ENCODE measurements at regions not wholly inside any gene's neighbourhood (a gene's known extent, or its start where the extent isn't known, plus 50 kb on each side); places are given as distances from the start of the nearest gene placed in this dataset.

DNA sequence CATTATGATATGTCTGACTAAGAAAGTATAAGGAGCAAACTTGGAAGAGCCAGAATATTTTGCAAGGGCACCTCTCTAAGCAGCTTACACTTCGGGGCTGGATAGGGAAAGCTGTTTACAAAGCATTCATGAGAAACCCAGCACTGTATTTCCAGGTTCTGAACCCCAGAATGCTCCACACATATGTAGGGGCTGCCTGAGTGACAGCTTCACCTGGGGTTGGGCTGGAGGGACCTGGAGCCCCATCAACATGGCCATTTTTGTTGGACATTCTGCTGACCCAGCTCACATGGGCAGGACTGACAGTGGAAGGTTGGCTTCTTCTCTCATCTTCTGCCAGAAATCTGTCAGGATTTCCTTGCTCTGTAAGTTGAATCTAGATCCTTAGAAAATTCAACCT lies 197.1 kb upstream of the SSTR4 start:
- no peak overlapping the region for H3K14ac ChIP-seq (ENCODE audit: low read length in 2 of 2)
- H3K18ac ChIP-seq (ENCODE audit: low read depth in 1 of 2, low read length in 2 of 2) = peak overlapping the region in 1 of 2 experiments; percentile 55
- no peak overlapping the region for H2BK120ac ChIP-seq (ENCODE audit: low read depth, low read length)
- no peaks in the 10 kb centered on the region for H3K4me1 ChIP-seq (ENCODE audit: control insufficient read depth, insufficient read depth, low read depth, low read length)
- no peak overlapping the region for H3K4me2 ChIP-seq (ENCODE audit: low read length, poor library complexity, severe bottlenecking)
- H3K27me3 ChIP-seq (ENCODE audit: control insufficient read depth in 1 of 2, insufficient read depth in 1 of 2, low read length in 2 of 2) = peaks cover 15 to 29% of the 10 kb centered on the region in 2 experiments
- no peak overlapping the region for H4K8ac ChIP-seq (ENCODE audit: low read length)
- H3K27ac ChIP-seq (ENCODE audit: low read length, poor library complexity, severe bottlenecking) = no peak overlapping the region
- H3K9me3 ChIP-seq (ENCODE audit: control insufficient read depth, low read length) = no peaks in the 10 kb centered on the region
- H2BK5ac ChIP-seq (ENCODE audit: low read depth, low read length, poor library complexity, severe bottlenecking) = no peak overlapping the region
- H3K4me3 ChIP-seq (ENCODE audit: insufficient read depth in 1 of 2, low read depth in 1 of 2, low read length in 2 of 2) = no peak overlapping the region
- no peak overlapping the region for H2BK12ac ChIP-seq (ENCODE audit: low read length in 2 of 2)
- no peaks in the 10 kb centered on the region for H3K36me3 ChIP-seq (ENCODE audit: control insufficient read depth in 1 of 2, insufficient read depth in 2 of 2, low read depth in 1 of 2, low read length in 2 of 2)
- no peak overlapping the region for H2AFZ ChIP-seq (ENCODE audit: low read depth, low read length)
- H4K91ac ChIP-seq (ENCODE audit: low read length) = no peak overlapping the region
- no peak overlapping the region for H2BK15ac ChIP-seq (ENCODE audit: low read depth, poor library complexity, severe bottlenecking)
- H2AK5ac ChIP-seq (ENCODE audit: low read length, severe bottlenecking) = no peak overlapping the region
- no peak overlapping the region for H3K9ac ChIP-seq (ENCODE audit: low read length)
- WGBS = 100% methylated on average over 1 of the region's 1 CpG
- H3K79me1 ChIP-seq (replicated peaks; ENCODE audit: low read length, poor library complexity, severe bottlenecking) = no peaks in the 10 kb centered on the region
- no peak for DNase-seq
- no peak overlapping the region for H3K23ac ChIP-seq (ENCODE audit: low read length in 2 of 2)
- no peak overlapping the region for H3K4ac ChIP-seq (ENCODE audit: low read depth in 1 of 2, low read length in 2 of 2)

DNA sequence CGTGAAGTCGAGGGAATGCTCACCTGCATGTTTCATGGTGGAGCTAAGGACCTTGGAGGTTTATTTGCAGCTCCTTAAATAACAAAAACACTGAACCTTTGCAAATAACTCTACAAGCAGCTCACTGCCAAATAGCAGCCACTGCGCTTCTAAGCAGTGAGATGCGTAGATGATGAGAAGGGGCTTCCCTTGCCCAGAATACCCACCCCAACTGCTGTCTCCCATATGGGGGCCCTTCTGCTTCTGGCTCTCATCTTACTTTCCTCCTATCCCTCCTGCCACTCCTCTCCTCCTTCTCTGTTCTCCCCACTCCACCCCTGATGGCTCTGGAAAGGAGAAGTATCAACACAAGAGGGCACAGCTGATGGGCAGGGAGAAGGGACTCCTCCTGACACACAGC lies 193.3 kb upstream of the SSTR4 start:
- no peak overlapping the region for H2BK5ac ChIP-seq (ENCODE audit: low read depth, low read length, poor library complexity, severe bottlenecking)
- no peaks in the 10 kb centered on the region for H3K79me1 ChIP-seq (replicated peaks; ENCODE audit: low read length, poor library complexity, severe bottlenecking)
- no peak overlapping the region for H3K14ac ChIP-seq (ENCODE audit: low read length in 2 of 2)
- H2BK12ac ChIP-seq (ENCODE audit: low read length in 2 of 2) = no peak overlapping the region
- 84% methylated on average over 4 of the region's 4 CpGs for WGBS
- H3K4me3 ChIP-seq (ENCODE audit: insufficient read depth in 1 of 2, low read depth in 1 of 2, low read length in 2 of 2) = no peak overlapping the region
- H2AK5ac ChIP-seq (ENCODE audit: low read length, severe bottlenecking) = no peak overlapping the region
- no peak overlapping the region for H3K9ac ChIP-seq (ENCODE audit: low read length)
- H2BK120ac ChIP-seq (ENCODE audit: low read depth, low read length) = no peak overlapping the region
- no peaks in the 10 kb centered on the region for H3K36me3 ChIP-seq (ENCODE audit: control insufficient read depth in 1 of 2, insufficient read depth in 2 of 2, low read depth in 1 of 2, low read length in 2 of 2)
- DNase-seq = no peak
- H2AFZ ChIP-seq (ENCODE audit: low read depth, low read length) = no peak overlapping the region
- H3K4me2 ChIP-seq (ENCODE audit: low read length, poor library complexity, severe bottlenecking) = no peak overlapping the region
- H3K23ac ChIP-seq (ENCODE audit: low read length in 2 of 2) = no peak overlapping the region
- no peak overlapping the region for H3K27ac ChIP-seq (ENCODE audit: low read length, poor library complexity, severe bottlenecking)
- no peak overlapping the region for H4K91ac ChIP-seq (ENCODE audit: low read length)
- no peak overlapping the region for H4K8ac ChIP-seq (ENCODE audit: low read length)
- no peak overlapping the region for H2BK15ac ChIP-seq (ENCODE audit: low read depth, poor library complexity, severe bottlenecking)
- H3K9me3 ChIP-seq (ENCODE audit: control insufficient read depth, low read length) = peaks cover 4% of the 10 kb centered on the region
- H3K4ac ChIP-seq (ENCODE audit: low read depth in 1 of 2, low read length in 2 of 2) = no peak overlapping the region
- no peaks in the 10 kb centered on the region for H3K4me1 ChIP-seq (ENCODE audit: control insufficient read depth, insufficient read depth, low read depth, low read length)
- H3K18ac ChIP-seq (ENCODE audit: low read depth in 1 of 2, low read length in 2 of 2) = no peak overlapping the region
- H3K27me3 ChIP-seq (ENCODE audit: control insufficient read depth in 1 of 2, insufficient read depth in 1 of 2, low read length in 2 of 2) = peaks cover 7 to 31% of the 10 kb centered on the region in 2 experiments

DNA sequence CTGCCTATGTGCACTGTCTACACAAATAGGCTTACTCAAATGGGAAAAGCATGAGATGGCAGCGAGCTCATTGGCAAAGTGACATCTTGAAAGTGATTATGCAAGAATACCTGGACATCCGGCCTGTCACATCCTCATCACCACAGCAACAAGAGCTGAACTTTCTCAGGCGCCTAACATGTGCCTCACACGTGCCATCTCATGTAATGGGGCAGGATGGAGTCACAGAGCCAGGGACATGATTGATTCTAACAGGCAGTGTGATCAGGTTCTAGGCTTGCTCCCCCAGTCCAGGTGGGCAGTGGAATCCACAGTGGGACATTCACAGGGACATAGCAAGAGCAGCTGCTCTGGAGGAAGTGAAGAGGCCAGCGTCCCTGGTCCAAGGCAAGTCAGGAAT lies 192.3 kb upstream of the SSTR4 start:
- Histone ChIP-seq H3K4me3 (ENCODE audit: insufficient read depth in 1 of 2, low read depth in 1 of 2, low read length in 2 of 2) (no peak overlapping the region), H2BK12ac (ENCODE audit: low read length in 2 of 2) (no peak overlapping the region), H3K14ac (ENCODE audit: low read length in 2 of 2) (no peak overlapping the region), H3K27ac (ENCODE audit: low read length, poor library complexity, severe bottlenecking) (no peak overlapping the region), H3K36me3 (ENCODE audit: control insufficient read depth in 1 of 2, insufficient read depth in 2 of 2, low read depth in 1 of 2, low read length in 2 of 2) (no peaks in the 10 kb centered on the region), H3K23ac (ENCODE audit: low read length in 2 of 2) (no peak overlapping the region), H3K4me1 (ENCODE audit: control insufficient read depth, insufficient read depth, low read depth, low read length) (no peaks in the 10 kb centered on the region), H3K9me3 (ENCODE audit: control insufficient read depth, low read length) (peaks cover 11% of the 10 kb centered on the region), H2BK120ac (ENCODE audit: low read depth, low read length) (no peak overlapping the region), H3K27me3 (ENCODE audit: control insufficient read depth in 1 of 2, insufficient read depth in 1 of 2, low read length in 2 of 2) (peaks cover 7 to 31% of the 10 kb centered on the region in 2 experiments), H2BK5ac (ENCODE audit: low read depth, low read length, poor library complexity, severe bottlenecking) (no peak overlapping the region), H4K8ac (ENCODE audit: low read length) (no peak overlapping the region), H2BK15ac (ENCODE audit: low read depth, poor library complexity, severe bottlenecking) (no peak overlapping the region), H3K9ac (ENCODE audit: low read length) (no peak overlapping the region), H3K18ac (ENCODE audit: low read depth in 1 of 2, low read length in 2 of 2) (no peak overlapping the region), H3K4ac (ENCODE audit: low read depth in 1 of 2, low read length in 2 of 2) (no peak overlapping the region), H4K91ac (ENCODE audit: low read length) (no peak overlapping the region), H3K4me2 (ENCODE audit: low read length, poor library complexity, severe bottlenecking) (no peak overlapping the region), H3K79me1 (replicated peaks; ENCODE audit: low read length, poor library complexity, severe bottlenecking) (no peaks in the 10 kb centered on the region), H2AK5ac (ENCODE audit: low read length, severe bottlenecking) (no peak overlapping the region), H2AFZ (ENCODE audit: low read depth, low read length) (no peak overlapping the region)
- WGBS = 84% methylated on average over 5 of the region's 5 CpGs
- no peak for DNase-seq

DNA sequence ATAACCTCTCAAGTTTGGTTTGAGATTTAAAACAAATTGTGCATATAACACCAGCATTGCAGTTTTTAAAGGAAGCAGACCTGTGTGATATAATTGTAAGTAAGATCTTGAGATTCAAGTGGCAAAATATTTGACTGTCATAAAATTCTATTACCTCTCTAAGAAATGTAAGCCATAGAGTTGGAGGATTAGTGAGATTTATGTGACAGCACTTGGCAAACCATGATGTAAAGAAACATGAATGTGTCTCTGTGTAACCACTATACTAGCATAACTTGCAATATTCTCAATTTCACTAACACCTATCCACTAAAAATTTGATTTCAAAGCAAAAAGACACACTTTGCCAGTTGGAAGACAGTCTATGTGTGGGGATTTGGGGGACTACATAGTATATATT lies 190.2 kb upstream of the SSTR4 start:
- Histone ChIP-seq H3K36me3 (ENCODE audit: control insufficient read depth in 1 of 2, insufficient read depth in 2 of 2, low read depth in 1 of 2, low read length in 2 of 2) (no peaks in the 10 kb centered on the region), H2AK5ac (ENCODE audit: low read length, severe bottlenecking) (no peak overlapping the region), H3K27me3 (ENCODE audit: control insufficient read depth in 1 of 2, insufficient read depth in 1 of 2, low read length in 2 of 2) (peaks cover 7 to 31% of the 10 kb centered on the region in 2 experiments), H2BK5ac (ENCODE audit: low read depth, low read length, poor library complexity, severe bottlenecking) (no peak overlapping the region), H2AFZ (ENCODE audit: low read depth, low read length) (no peak overlapping the region), H3K4me1 (ENCODE audit: control insufficient read depth, insufficient read depth, low read depth, low read length) (no peaks in the 10 kb centered on the region), H3K27ac (ENCODE audit: low read length, poor library complexity, severe bottlenecking) (no peak overlapping the region), H3K9ac (ENCODE audit: low read length) (no peak overlapping the region), H3K79me1 (replicated peaks; ENCODE audit: low read length, poor library complexity, severe bottlenecking) (no peaks in the 10 kb centered on the region), H2BK15ac (ENCODE audit: low read depth, poor library complexity, severe bottlenecking) (no peak overlapping the region), H3K4me2 (ENCODE audit: low read length, poor library complexity, severe bottlenecking) (no peak overlapping the region), H3K18ac (ENCODE audit: low read depth in 1 of 2, low read length in 2 of 2) (no peak overlapping the region), H3K4ac (ENCODE audit: low read depth in 1 of 2, low read length in 2 of 2) (no peak overlapping the region), H2BK12ac (ENCODE audit: low read length in 2 of 2) (no peak overlapping the region), H3K14ac (ENCODE audit: low read length in 2 of 2) (no peak overlapping the region), H4K91ac (ENCODE audit: low read length) (no peak overlapping the region), H4K8ac (ENCODE audit: low read length) (no peak overlapping the region), H3K23ac (ENCODE audit: low read length in 2 of 2) (no peak overlapping the region), H3K9me3 (ENCODE audit: control insufficient read depth, low read length) (peaks cover 13% of the 10 kb centered on the region), H3K4me3 (ENCODE audit: insufficient read depth in 1 of 2, low read depth in 1 of 2, low read length in 2 of 2) (no peak overlapping the region), H2BK120ac (ENCODE audit: low read depth, low read length) (no peak overlapping the region)
- DNase-seq = no peak

Data from mesenchymal stem cell (in vitro differentiated cells and primary cell).